ENCODE measurements at regions not wholly inside any gene's neighbourhood (a gene's known extent, or its start where the extent isn't known, plus 50 kb on each side); places are given as distances from the start of the nearest gene placed in this dataset.

DNA sequence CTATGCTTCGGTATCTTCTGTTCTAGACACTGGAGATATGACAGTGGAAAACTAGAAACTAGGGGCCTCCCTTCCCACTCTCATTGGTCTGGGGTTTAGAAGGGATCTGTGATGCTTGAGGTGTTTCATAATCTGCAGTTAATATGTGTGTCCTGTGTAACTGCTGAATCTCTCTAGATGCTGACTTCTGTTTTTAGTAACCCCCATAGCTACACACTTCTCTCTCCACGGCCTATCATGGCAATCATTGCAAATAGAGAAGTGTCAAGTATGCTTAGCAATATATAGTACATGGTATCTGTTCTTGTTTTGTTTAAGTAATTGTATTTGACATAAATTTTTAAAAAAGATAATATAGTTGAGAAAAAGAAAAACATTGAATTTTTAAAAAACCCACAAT lies 394.6 kb upstream of the MMS22L start:
- TF ChIP-seq POLR2A (IDR thresholded peaks at IDR 0.05) = no peak
- TF ChIP-seq, protein P1, sequence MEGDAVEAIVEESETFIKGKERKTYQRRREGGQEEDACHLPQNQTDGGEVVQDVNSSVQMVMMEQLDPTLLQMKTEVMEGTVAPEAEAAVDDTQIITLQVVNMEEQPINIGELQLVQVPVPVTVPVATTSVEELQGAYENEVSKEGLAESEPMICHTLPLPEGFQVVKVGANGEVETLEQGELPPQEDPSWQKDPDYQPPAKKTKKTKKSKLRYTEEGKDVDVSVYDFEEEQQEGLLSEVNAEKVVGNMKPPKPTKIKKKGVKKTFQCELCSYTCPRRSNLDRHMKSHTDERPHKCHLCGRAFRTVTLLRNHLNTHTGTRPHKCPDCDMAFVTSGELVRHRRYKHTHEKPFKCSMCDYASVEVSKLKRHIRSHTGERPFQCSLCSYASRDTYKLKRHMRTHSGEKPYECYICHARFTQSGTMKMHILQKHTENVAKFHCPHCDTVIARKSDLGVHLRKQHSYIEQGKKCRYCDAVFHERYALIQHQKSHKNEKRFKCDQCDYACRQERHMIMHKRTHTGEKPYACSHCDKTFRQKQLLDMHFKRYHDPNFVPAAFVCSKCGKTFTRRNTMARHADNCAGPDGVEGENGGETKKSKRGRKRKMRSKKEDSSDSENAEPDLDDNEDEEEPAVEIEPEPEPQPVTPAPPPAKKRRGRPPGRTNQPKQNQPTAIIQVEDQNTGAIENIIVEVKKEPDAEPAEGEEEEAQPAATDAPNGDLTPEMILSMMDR (IDR thresholded peaks at IDR 0.05) = no peak
